Breast epithelium (tissue), 4 donors: ENCODE measurements at regions not wholly inside any gene's neighbourhood (a gene's known extent, or its start where the extent isn't known, plus 50 kb on each side); places are given as distances from the start of the nearest gene placed in this dataset.

ENCODE experiments used
- DNase-seq, 2 donors: peaks; one replicate each; pipeline ENCODE4 v3.0.0-alpha.2; 2019; ENCODE audit warnings: low spot score in 2 of 2
- H3K27ac ChIP-seq, 2 donors: fragments of 200-600 bp; sonication (generic) in 1 of 2; one replicate each; pipeline ENCODE4 v1.5.1; 2016 to 2019; ENCODE audit warnings: mild to moderate bottlenecking in 1 of 2
- H3K27me3 ChIP-seq, 2 donors: fragments of 200-600 bp; sonication (generic) in 1 of 2; one replicate each; pipeline versions ENCODE4 v1.5.1 to v1.6.0; 2017 to 2019; ENCODE audit warnings: control low read depth in 1 of 2, mild to moderate bottlenecking in 1 of 2
- H3K36me3 ChIP-seq: fragments of 200-600 bp; one replicate; pipeline ENCODE4 v1.5.1; 2019
- H3K4me1 ChIP-seq, 2 donors: fragments of 200-600 bp; sonication (generic); one replicate each; pipeline ENCODE4 v1.5.1; 2016 to 2019; ENCODE audit warnings: control low read depth in 1 of 2
- H3K4me3 ChIP-seq, 3 donors: fragments of 200-600 bp; sonication (generic); 1 replicate in 2 of 3; 2 replicates in 1 of 3; pipeline ENCODE4 v1.5.1; 2016 to 2019; ENCODE audit warnings: mild to moderate bottlenecking in 3 of 3, moderate library complexity in 2 of 3
- H3K9me3 ChIP-seq, 2 donors: fragments of 200-600 bp; sonication (generic) in 1 of 2; one replicate each; pipeline ENCODE4 v1.5.1; 2016 to 2019; ENCODE audit warnings: control low read depth in 1 of 2
- CTCF ChIP-seq, 3 donors: fragments of 450-650 bp; IDR thresholded peaks; one replicate each; pipeline ENCODE4 v1.5.1; 2016 to 2017; ENCODE audit warnings: antibody characterized with exemption in 3 of 3, mild to moderate bottlenecking in 3 of 3, moderate library complexity in 3 of 3
- POLR2A ChIP-seq: fragments of 450-650 bp; IDR thresholded peaks from one replicate; pipeline ENCODE4 v1.6.1; 2016; ENCODE audit warnings: antibody characterized with exemption, mild to moderate bottlenecking, moderate library complexity
- POLR2AphosphoS5 ChIP-seq, 3 donors: sonication (generic); formaldehyde crosslinking; IDR thresholded peaks; one replicate each; pipeline ENCODE4 v1.6.1; 2017; ENCODE audit warnings: antibody characterized with exemption in 3 of 3
- intact Hi-C: fragments of 100-400 bp; cut with DNase I; formaldehyde crosslinking; loops from one replicate; pipeline ENCODE4 v1.15.1; 2023; ENCODE audit warnings: low total_unique reads

- Histone ChIP-seq H3K9me3 (peaks cover 4 to 7% of the 10 kb centered on the region in 2 donors), H3K4me1 (no peaks in the 10 kb centered on the region), H3K4me3 (no peak overlapping the region), H3K27me3 (no peaks in the 10 kb centered on the region), H3K36me3 (no peaks in the 10 kb centered on the region), H3K27ac (peak overlapping the region in 1 of 2 donors; percentile 52)
- DNase-seq = peak in 1 of 2 donors; percentile 58
- intact Hi-C loops = no loop called here
- TF ChIP-seq POLR2AphosphoS5 (IDR thresholded peaks at IDR 0.05) = no peak
- no peak for TF ChIP-seq CTCF (IDR thresholded peaks at IDR 0.05)
- TF ChIP-seq POLR2A = no peak
Observed at GRCh38 chr16:59886021-59886420, 1151.9 kb upstream of the GOT2 start.

- H3K27me3 ChIP-seq = no peaks in the 10 kb centered on the region
- no peaks in the 10 kb centered on the region for H3K36me3 ChIP-seq
- no peak overlapping the region for H3K4me3 ChIP-seq
- H3K4me1 ChIP-seq = no peaks in the 10 kb centered on the region
- DNase-seq = no peak
- intact Hi-C loops = no loop called here
- no peaks in the 10 kb centered on the region for H3K9me3 ChIP-seq
- H3K27ac ChIP-seq = no peak overlapping the region
- TF ChIP-seq POLR2A = no peak
- no peak for TF ChIP-seq CTCF (IDR thresholded peaks at IDR 0.05)
- no peak for TF ChIP-seq POLR2AphosphoS5 (IDR thresholded peaks at IDR 0.05)
Observed at GRCh38 chr16:59881376-59881775, 1147.3 kb upstream of the GOT2 start.

- no peak overlapping the region for H3K27ac ChIP-seq
- H3K27me3 ChIP-seq = no peaks in the 10 kb centered on the region
- no peaks in the 10 kb centered on the region for H3K4me1 ChIP-seq
- TF ChIP-seq CTCF (IDR thresholded peaks at IDR 0.05) = no peak
- no peak for TF ChIP-seq POLR2A
- TF ChIP-seq POLR2AphosphoS5 (IDR thresholded peaks at IDR 0.05) = no peak
- DNase-seq = no peak
- no peaks in the 10 kb centered on the region for H3K9me3 ChIP-seq
- intact Hi-C loops = no loop called here
- H3K36me3 ChIP-seq = no peaks in the 10 kb centered on the region
- H3K4me3 ChIP-seq = no peak overlapping the region
Observed at GRCh38 chr16:59880611-59881010, 1146.5 kb upstream of the GOT2 start.

- Histone ChIP-seq H3K27ac (no peak overlapping the region), H3K4me1 (no peaks in the 10 kb centered on the region), H3K36me3 (no peaks in the 10 kb centered on the region), H3K9me3 (no peaks in the 10 kb centered on the region), H3K4me3 (no peak overlapping the region), H3K27me3 (no peaks in the 10 kb centered on the region)
- DNase-seq = no peak
- intact Hi-C loops = no loop called here
- TF ChIP-seq POLR2AphosphoS5 (IDR thresholded peaks at IDR 0.05) = no peak
Observed at GRCh38 chr16:59878999-59879398, 1144.9 kb upstream of the GOT2 start.

GRCh38 chr16:59878479-59878878 is 1144.4 kb upstream of the GOT2 start:
- Histone ChIP-seq H3K4me1 (no peaks in the 10 kb centered on the region), H3K4me3 (no peak overlapping the region), H3K27me3 (no peaks in the 10 kb centered on the region), H3K27ac (no peak overlapping the region), H3K36me3 (no peaks in the 10 kb centered on the region), H3K9me3 (no peaks in the 10 kb centered on the region)
- intact Hi-C loops = no loop called here
- TF ChIP-seq POLR2A (no peak), POLR2AphosphoS5 (IDR thresholded peaks at IDR 0.05) (no peak), CTCF (IDR thresholded peaks at IDR 0.05) (no peak)
- DNase-seq = no peak

GRCh38 chr16:59864981-59865666 is 1131.0 kb upstream of the GOT2 start:
- TF ChIP-seq POLR2A = no peak
- no peak for TF ChIP-seq CTCF (IDR thresholded peaks at IDR 0.05)
- no peak for TF ChIP-seq POLR2AphosphoS5 (IDR thresholded peaks at IDR 0.05)
- Histone ChIP-seq H3K9me3 (no peaks in the 10 kb centered on the region), H3K4me3 (no peak overlapping the region), H3K27ac (no peak overlapping the region), H3K36me3 (no peaks in the 10 kb centered on the region), H3K4me1 (no peaks in the 10 kb centered on the region), H3K27me3 (no peaks in the 10 kb centered on the region)
- DNase-seq = no peak
- intact Hi-C loops = no loop called here
